Pancreas (tissue), 10 donors: ENCODE measurements at regions not wholly inside any gene's neighbourhood (a gene's known extent, or its start where the extent isn't known, plus 50 kb on each side); places are given as distances from the start of the nearest gene placed in this dataset.

Source experiments
- ATAC-seq, 4 donors: fragments of 200-7000 bp; cut with Tn5 transposase; one replicate each; pipeline versions ENCODE4 v1.8.0 to v1.9.1; 2020; ENCODE audit warnings: mild to moderate bottlenecking in 4 of 4, moderate library complexity in 4 of 4
- DNase-seq, 6 donors: peaks; one replicate each; pipeline ENCODE4 v3.0.0-alpha.2; 2020
- FAIRE-seq: peaks from 2 replicates; lab custom pipeline; 2012; peaks lifted over from hg19 to GRCh38; lab: Jason Lieb, UNC
- H3K27ac ChIP-seq, 4 donors: fragments of 200-600 bp; sonication (generic); 1 replicate in 3 of 4; 2 replicates in 1 of 4; pipeline versions ENCODE4 v1.5.0 to v1.8.0; 2020
- H3K27me3 ChIP-seq, 4 donors: fragments of 200-600 bp; one replicate each; pipeline ENCODE4 v1.8.0; 2021
- H3K36me3 ChIP-seq, 3 donors: fragments of 200-600 bp; sonication (generic) in 1 of 3; one replicate each; pipeline versions ENCODE4 v1.5.0 to v1.8.0; 2020 to 2021
- H3K4me1 ChIP-seq, 3 donors: fragments of 200-600 bp; one replicate each; pipeline ENCODE4 v1.8.0; 2021
- H3K4me3 ChIP-seq, 4 donors: fragments of 200-600 bp; sonication (generic) in 2 of 4; one replicate each; pipeline versions ENCODE4 v1.5.0 to v1.8.0; 2020 to 2021
- H3K9me3 ChIP-seq, 4 donors: fragments of 200-600 bp; one replicate each; pipeline ENCODE4 v1.8.0; 2021
- WGBS, 2 donors: extraction: QIAGEN DNeasy Blood & Tissue Kit; methylation state at CpG; one replicate each; pipeline ENCODE4 v1.1.7; 2013; 5-methylcytosine and 5-hydroxymethylcytosine counted together
- intact Hi-C, 3 donors: fragments of 100-400 bp; cut with DNase I; formaldehyde crosslinking; loops; one replicate each; pipeline versions ENCODE4 v1.11.1 to v1.14.2; 2022
- TF ChIP-seq, protein P1 (sequence below), 4 donors: fragments of 200-600 bp; sonication (generic) in 3 of 4; IDR thresholded peaks; one replicate each; pipeline versions ENCODE4 v1.5.0 to v1.8.0; 2021; ENCODE audit warnings: antibody characterized with exemption in 4 of 4
- donor health status: healthy with polysubstance abuse.
- donor health status: DM: no; HTN: no; CAD: no; lungs with moderate emphysema.
- donor health status: DM: no; HTN: no; CAD: no.
- donor health status: control.
- donor health status: control.
- donor health status: Bipolar disorder and iron deficiency.
- donor health status: DM: yes; HTN: yes; CAD: no.
- donor health status: DM: no; HTN: no; CAD: no.
- donor health status: DM: no; HTN: no; CAD: no.
- donor health status: DM: yes; HTN: yes; CAD: no.

GRCh38 chr2:55751966-55752365 lies 58.3 kb upstream of the PNPT1 start:
- intact Hi-C loops = no loop called here
- TF ChIP-seq, protein P1, sequence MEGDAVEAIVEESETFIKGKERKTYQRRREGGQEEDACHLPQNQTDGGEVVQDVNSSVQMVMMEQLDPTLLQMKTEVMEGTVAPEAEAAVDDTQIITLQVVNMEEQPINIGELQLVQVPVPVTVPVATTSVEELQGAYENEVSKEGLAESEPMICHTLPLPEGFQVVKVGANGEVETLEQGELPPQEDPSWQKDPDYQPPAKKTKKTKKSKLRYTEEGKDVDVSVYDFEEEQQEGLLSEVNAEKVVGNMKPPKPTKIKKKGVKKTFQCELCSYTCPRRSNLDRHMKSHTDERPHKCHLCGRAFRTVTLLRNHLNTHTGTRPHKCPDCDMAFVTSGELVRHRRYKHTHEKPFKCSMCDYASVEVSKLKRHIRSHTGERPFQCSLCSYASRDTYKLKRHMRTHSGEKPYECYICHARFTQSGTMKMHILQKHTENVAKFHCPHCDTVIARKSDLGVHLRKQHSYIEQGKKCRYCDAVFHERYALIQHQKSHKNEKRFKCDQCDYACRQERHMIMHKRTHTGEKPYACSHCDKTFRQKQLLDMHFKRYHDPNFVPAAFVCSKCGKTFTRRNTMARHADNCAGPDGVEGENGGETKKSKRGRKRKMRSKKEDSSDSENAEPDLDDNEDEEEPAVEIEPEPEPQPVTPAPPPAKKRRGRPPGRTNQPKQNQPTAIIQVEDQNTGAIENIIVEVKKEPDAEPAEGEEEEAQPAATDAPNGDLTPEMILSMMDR (IDR thresholded peaks at IDR 0.05) = no peak
- H3K4me1 ChIP-seq = no peaks in the 10 kb centered on the region
- H3K4me3 ChIP-seq = no peak overlapping the region
- no peaks in the 10 kb centered on the region for H3K36me3 ChIP-seq
- WGBS, 2 donors = 39 to 80% methylated on average over 1 of the region's 1 CpG
- no peak for ATAC-seq
- H3K9me3 ChIP-seq = no peaks in the 10 kb centered on the region
- no peaks in the 10 kb centered on the region for H3K27me3 ChIP-seq
- no peak for DNase-seq
- H3K27ac ChIP-seq = no peak overlapping the region
- no peak for FAIRE-seq

GRCh38 chr2:55743583-55743982 lies 49.9 kb upstream of the PNPT1 start:
- intact Hi-C loops = no loop called here
- no peak for FAIRE-seq
- no peaks in the 10 kb centered on the region for H3K9me3 ChIP-seq
- no peaks in the 10 kb centered on the region for H3K4me1 ChIP-seq
- H3K27me3 ChIP-seq = no peaks in the 10 kb centered on the region
- ATAC-seq = no peak
- TF ChIP-seq, protein P1 (IDR thresholded peaks at IDR 0.05) = no peak
- H3K36me3 ChIP-seq = no peaks in the 10 kb centered on the region
- H3K4me3 ChIP-seq = no peak overlapping the region
- H3K27ac ChIP-seq = no peak overlapping the region
- DNase-seq = no peak
- WGBS, 2 donors = 44 to 45% methylated on average over 1 of the region's 1 CpG
